RWPE2 (cell line): ENCODE measurements at regions not wholly inside any gene's neighbourhood (a gene's known extent, or its start where the extent isn't known, plus 50 kb on each side); places are given as distances from the start of the nearest gene placed in this dataset.

Experiments
- ATAC-seq: fragments of 200-7000 bp; cut with Tn5 transposase; 3 replicates; pipeline ENCODE4 v1.9.1; 2021; ENCODE audit warnings: low read depth
- DNase-seq: peaks from one replicate; pipeline ENCODE4 v3.0.0-alpha.2; 2020; ENCODE audit warnings: low spot score
- H3K27ac ChIP-seq: fragments of 450-650 bp; 2 replicates; pipeline ENCODE4 v1.5.1; 2017; ENCODE audit warnings: mild to moderate bottlenecking; ENCODE audit not compliant: poor library complexity, severe bottlenecking
- H3K27me3 ChIP-seq: fragments of 250-450 bp; sonication (Bioruptor Pico); 2 replicates; pipeline ENCODE4 v1.5.1; 2021; ENCODE audit warnings: mild to moderate bottlenecking, moderate library complexity; ENCODE audit not compliant: insufficient read depth, poor library complexity, severe bottlenecking
- H3K36me3 ChIP-seq: fragments of 250-450 bp; sonication (Bioruptor Pico); 2 replicates; pipeline ENCODE4 v1.5.1; 2020; ENCODE audit warnings: low read depth, mild to moderate bottlenecking, moderate library complexity
- H3K4me1 ChIP-seq: fragments of 250-450 bp; sonication (Bioruptor Pico); 2 replicates; pipeline ENCODE4 v1.5.1; 2021; ENCODE audit warnings: mild to moderate bottlenecking, moderate library complexity; ENCODE audit not compliant: insufficient read depth, poor library complexity, severe bottlenecking
- H3K4me3 ChIP-seq: fragments of 250-450 bp; sonication (Bioruptor Pico); 2 replicates; pipeline ENCODE4 v1.5.1; 2021; ENCODE audit warnings: mild to moderate bottlenecking, moderate library complexity; ENCODE audit not compliant: severe bottlenecking
- H3K9me3 ChIP-seq: fragments of 250-450 bp; sonication (Bioruptor Pico); 2 replicates; pipeline ENCODE4 v1.5.1; 2021; ENCODE audit warnings: mild to moderate bottlenecking, moderate library complexity; ENCODE audit not compliant: severe bottlenecking
- TF ChIP-seq, protein P1 (sequence below): fragments of 450-650 bp; IDR thresholded peaks from one replicate; pipeline ENCODE4 v1.5.1; 2017; ENCODE audit warnings: mild to moderate bottlenecking, moderate library complexity; ENCODE audit not compliant: poor library complexity, severe bottlenecking

DNA sequence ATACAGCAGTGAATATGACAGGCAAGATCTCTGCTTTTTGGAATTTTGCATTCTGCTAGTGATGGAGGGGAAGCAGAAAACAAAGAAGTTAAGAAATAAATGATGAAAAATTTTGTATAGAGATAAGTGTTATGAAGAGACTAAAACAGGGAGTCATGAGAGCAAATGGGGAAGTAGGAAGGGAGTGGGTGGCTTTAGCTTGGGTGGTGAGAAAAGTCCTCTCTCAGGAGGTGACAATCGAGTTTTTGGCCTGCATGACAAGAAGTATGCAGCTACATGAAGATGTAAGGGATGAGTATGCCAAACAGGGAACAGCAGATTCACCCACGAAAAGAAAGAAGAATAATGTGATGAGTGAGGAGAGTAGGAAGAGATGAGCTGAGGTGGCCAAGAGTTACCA is 80.7 kb upstream of the MPPED2 start:
- TF ChIP-seq, protein P1, sequence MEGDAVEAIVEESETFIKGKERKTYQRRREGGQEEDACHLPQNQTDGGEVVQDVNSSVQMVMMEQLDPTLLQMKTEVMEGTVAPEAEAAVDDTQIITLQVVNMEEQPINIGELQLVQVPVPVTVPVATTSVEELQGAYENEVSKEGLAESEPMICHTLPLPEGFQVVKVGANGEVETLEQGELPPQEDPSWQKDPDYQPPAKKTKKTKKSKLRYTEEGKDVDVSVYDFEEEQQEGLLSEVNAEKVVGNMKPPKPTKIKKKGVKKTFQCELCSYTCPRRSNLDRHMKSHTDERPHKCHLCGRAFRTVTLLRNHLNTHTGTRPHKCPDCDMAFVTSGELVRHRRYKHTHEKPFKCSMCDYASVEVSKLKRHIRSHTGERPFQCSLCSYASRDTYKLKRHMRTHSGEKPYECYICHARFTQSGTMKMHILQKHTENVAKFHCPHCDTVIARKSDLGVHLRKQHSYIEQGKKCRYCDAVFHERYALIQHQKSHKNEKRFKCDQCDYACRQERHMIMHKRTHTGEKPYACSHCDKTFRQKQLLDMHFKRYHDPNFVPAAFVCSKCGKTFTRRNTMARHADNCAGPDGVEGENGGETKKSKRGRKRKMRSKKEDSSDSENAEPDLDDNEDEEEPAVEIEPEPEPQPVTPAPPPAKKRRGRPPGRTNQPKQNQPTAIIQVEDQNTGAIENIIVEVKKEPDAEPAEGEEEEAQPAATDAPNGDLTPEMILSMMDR: no peak
- DNase-seq: no peak
- no peak overlapping the region for H3K4me3 ChIP-seq
- no peak overlapping the region for H3K27ac ChIP-seq
- no peaks in the 10 kb centered on the region for H3K36me3 ChIP-seq
- no peaks in the 10 kb centered on the region for H3K4me1 ChIP-seq
- ATAC-seq: no peak
- H3K9me3 ChIP-seq: no peaks in the 10 kb centered on the region
- H3K27me3 ChIP-seq: no peaks in the 10 kb centered on the region

DNA sequence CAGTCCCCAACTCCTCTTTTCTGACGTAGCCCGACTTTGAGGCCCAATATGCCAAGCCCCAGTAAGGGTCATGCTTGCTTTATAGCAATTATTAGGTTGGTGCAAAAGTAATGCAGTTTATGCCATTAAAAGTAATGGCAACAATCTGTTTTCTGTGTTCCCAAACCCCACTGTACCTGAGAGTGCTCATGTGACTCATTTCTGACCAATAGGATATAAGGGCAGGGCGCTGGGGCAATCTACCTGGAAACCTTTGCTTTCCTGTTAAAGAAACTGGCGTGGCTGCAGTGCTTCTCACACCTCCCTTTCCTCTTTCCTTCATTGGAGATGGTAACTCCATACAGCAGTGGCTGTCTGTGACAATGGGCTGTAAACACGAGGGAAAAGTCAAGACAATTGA is 78.9 kb upstream of the MPPED2 start:
- no peaks in the 10 kb centered on the region for H3K27me3 ChIP-seq
- H3K9me3 ChIP-seq: no peaks in the 10 kb centered on the region
- no peak for DNase-seq
- H3K36me3 ChIP-seq: no peaks in the 10 kb centered on the region
- ATAC-seq: no peak
- H3K27ac ChIP-seq: no peak overlapping the region
- H3K4me1 ChIP-seq: no peaks in the 10 kb centered on the region
- TF ChIP-seq, protein P1: no peak
- no peak overlapping the region for H3K4me3 ChIP-seq

DNA sequence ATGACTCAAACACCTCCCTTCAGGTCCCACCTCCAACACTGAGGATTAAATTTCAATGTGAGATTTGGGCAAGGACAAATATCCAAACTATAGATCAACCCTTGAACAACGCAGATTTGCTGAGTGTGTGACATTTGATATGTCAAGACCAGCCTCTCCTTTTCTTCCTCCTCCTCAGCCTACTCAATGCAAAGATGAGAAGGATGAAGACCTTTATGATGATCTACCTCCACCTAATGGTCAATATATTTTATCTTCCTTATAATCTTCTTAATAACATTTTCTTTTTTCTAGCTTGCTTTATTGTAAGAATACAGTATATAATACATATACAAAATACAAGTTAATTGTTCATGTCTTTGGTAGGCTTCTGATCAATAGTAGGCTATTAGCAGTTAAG is 67.5 kb upstream of the MPPED2 start:
- TF ChIP-seq, protein P1: no peak
- Histone ChIP-seq H3K27ac (no peak overlapping the region), H3K27me3 (no peaks in the 10 kb centered on the region), H3K4me3 (no peak overlapping the region), H3K36me3 (no peaks in the 10 kb centered on the region), H3K4me1 (no peaks in the 10 kb centered on the region), H3K9me3 (no peaks in the 10 kb centered on the region)
- DNase-seq (no peak), ATAC-seq (no peak)

DNA sequence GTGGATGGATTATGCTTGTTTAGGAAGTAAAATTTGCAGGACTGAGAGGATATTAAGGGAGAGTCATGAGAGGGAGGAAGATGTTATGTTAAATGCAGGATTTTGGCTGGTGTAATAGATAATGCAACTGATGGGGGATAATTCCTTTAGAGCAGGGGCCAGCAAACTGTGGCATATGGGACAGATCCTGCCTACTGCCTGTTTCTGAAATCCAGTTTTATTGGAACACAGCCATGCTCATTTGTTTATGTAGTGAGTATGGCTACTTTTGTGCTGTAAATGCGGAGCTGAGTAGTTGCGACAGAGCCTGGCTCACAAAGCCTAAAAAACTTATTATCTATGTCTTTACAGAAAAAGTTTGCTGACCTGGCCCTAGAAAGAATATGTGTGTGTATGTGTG is 66.6 kb upstream of the MPPED2 start:
- no peaks in the 10 kb centered on the region for H3K4me1 ChIP-seq
- H3K9me3 ChIP-seq: no peaks in the 10 kb centered on the region
- no peaks in the 10 kb centered on the region for H3K27me3 ChIP-seq
- ATAC-seq (no peak), DNase-seq (no peak)
- no peaks in the 10 kb centered on the region for H3K36me3 ChIP-seq
- H3K27ac ChIP-seq: no peak overlapping the region
- TF ChIP-seq, protein P1: no peak
- no peak overlapping the region for H3K4me3 ChIP-seq

DNA sequence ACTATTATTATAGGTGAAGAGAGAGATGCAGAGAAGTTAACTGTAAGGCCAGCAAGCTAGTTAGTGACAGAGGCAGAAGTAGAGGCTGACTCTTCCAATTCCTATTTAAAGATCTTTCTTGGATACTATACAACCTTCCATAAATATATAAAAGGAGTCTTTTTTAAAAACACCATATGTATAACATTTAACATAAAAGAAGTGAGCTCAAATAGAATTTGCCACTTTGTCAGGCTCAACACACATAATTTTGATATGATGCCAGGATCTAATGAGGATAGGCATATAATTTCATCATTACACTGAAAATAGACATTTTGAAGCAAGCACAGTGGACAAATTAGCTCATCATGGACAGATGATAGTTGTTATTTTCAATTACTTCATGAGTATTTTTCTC is 64.1 kb upstream of the MPPED2 start:
- H3K27ac ChIP-seq: no peak overlapping the region
- TF ChIP-seq, protein P1: no peak
- no peaks in the 10 kb centered on the region for H3K9me3 ChIP-seq
- H3K4me3 ChIP-seq: no peak overlapping the region
- H3K27me3 ChIP-seq: no peaks in the 10 kb centered on the region
- DNase-seq: no peak
- no peaks in the 10 kb centered on the region for H3K36me3 ChIP-seq
- ATAC-seq: no peak
- H3K4me1 ChIP-seq: no peaks in the 10 kb centered on the region
